DOHH2 (cell line): ENCODE measurements at regions not wholly inside any gene's neighbourhood (a gene's known extent, or its start where the extent isn't known, plus 50 kb on each side); places are given as distances from the start of the nearest gene placed in this dataset.

ENCODE experiments used
- H3F3A ChIP-seq: fragments of 200-600 bp; sonication (generic), shearing (Covaris generic); 2 replicates; pipeline ENCODE4 v1.6.0; 2016; ENCODE audit warnings: antibody characterized with exemption, mild to moderate bottlenecking; ENCODE audit not compliant: control insufficient read depth, insufficient read depth
- H3K27ac ChIP-seq: fragments of 200-600 bp; sonication (generic); 2 replicates; pipeline ENCODE4 v1.5.1; 2014; ENCODE audit warnings: low read depth, mild to moderate bottlenecking, low read length, moderate library complexity
- H3K27me3 ChIP-seq: fragments of 200-600 bp; sonication (generic); 2 replicates; pipeline ENCODE4 v1.6.1; 2014; ENCODE audit warnings: mild to moderate bottlenecking, low read length, mixed read lengths; ENCODE audit not compliant: control insufficient read depth
- H3K36me3 ChIP-seq: fragments of 200-600 bp; sonication (generic); 2 replicates; pipeline ENCODE4 v1.6.1; 2014; ENCODE audit warnings: mild to moderate bottlenecking, low read length, moderate library complexity, mixed read lengths; ENCODE audit not compliant: control insufficient read depth
- H3K4me1 ChIP-seq: fragments of 200-600 bp; sonication (generic); 2 replicates; pipeline ENCODE4 v1.6.1; 2014; ENCODE audit warnings: mild to moderate bottlenecking, low read length, mixed read lengths; ENCODE audit not compliant: control insufficient read depth
- H3K4me2 ChIP-seq: fragments of 200-600 bp; sonication (generic); 2 replicates; pipeline ENCODE4 v1.6.0; 2014; ENCODE audit warnings: mild to moderate bottlenecking, low read length, moderate library complexity
- H3K4me3 ChIP-seq: fragments of 200-600 bp; sonication (generic); 2 replicates; pipeline ENCODE4 v1.5.1; 2014; ENCODE audit warnings: mild to moderate bottlenecking, low read length, mixed read lengths
- H3K79me2 ChIP-seq: fragments of 200-600 bp; sonication (generic); 2 replicates; pipeline ENCODE4 v1.6.1; 2014; ENCODE audit warnings: mild to moderate bottlenecking, low read length, mixed read lengths; ENCODE audit not compliant: control insufficient read depth
- H3K9me2 ChIP-seq: fragments of 200-600 bp; sonication (generic); replicated peaks from 2 replicates; pipeline ENCODE4 v1.6.1; 2014; ENCODE audit warnings: mild to moderate bottlenecking, low read length, mixed read lengths; ENCODE audit not compliant: control insufficient read depth
- H3K9me3 ChIP-seq: fragments of 200-600 bp; sonication (generic); 2 replicates; pipeline ENCODE4 v1.6.1; 2014; ENCODE audit warnings: antibody characterized with exemption, low read length, mixed read lengths; ENCODE audit not compliant: control insufficient read depth, insufficient read depth
- H4K20me1 ChIP-seq: fragments of 200-600 bp; sonication (generic); 2 replicates; pipeline ENCODE4 v1.6.0; 2014; ENCODE audit warnings: low read depth, mild to moderate bottlenecking, antibody characterized with exemption, low read length, moderate library complexity; ENCODE audit not compliant: control insufficient read depth, insufficient read depth
- EZH2phosphoT487 ChIP-seq: fragments of 200-600 bp; sonication (generic); IDR thresholded peaks from 2 replicates; pipeline ENCODE4 v1.6.1; 2017; ENCODE audit warnings: borderline replicate concordance, mild to moderate bottlenecking, antibody characterized with exemption, low read length, moderate library complexity, mixed read lengths
- TF ChIP-seq, protein P1 (sequence below): fragments of 200-600 bp; sonication (generic); IDR thresholded peaks from one replicate; pipeline ENCODE4 v1.5.1; 2014; ENCODE audit warnings: antibody characterized with exemption, mild to moderate bottlenecking, low read depth, low read length; ENCODE audit not compliant: poor library complexity, severe bottlenecking

DNA sequence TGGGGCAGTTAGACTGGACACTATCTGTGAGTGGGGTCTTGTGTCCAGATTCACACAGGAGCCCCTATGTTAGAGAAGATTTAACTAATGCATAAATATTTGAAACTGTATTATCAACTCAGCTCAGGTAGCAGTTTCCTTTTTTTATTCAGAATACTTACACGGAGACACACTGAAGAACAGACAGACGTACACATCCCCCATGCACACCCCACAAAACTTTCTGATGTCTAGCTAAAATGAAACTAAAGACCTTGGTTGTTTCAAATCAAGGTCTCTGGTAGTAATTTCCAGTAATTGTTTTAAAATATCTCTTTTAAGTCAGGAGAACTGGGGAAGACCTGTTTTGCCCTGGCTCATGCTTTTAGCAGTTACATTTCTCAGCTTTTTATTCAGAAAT is 55.7 kb upstream of the PRKCQ start:
- Histone ChIP-seq H3K36me3 (no peaks in the 10 kb centered on the region), H3K27me3 (peaks cover 12% of the 10 kb centered on the region), H3K79me2 (no peaks in the 10 kb centered on the region), H4K20me1 (no peaks in the 10 kb centered on the region), H3K4me3 (no peak overlapping the region), H3K4me1 (no peaks in the 10 kb centered on the region), H3K27ac (no peak overlapping the region), H3K9me3 (no peaks in the 10 kb centered on the region), H3K9me2 (no peaks in the 10 kb centered on the region), H3F3A (no peaks in the 10 kb centered on the region), H3K4me2 (no peak overlapping the region)
- TF ChIP-seq, protein P1, sequence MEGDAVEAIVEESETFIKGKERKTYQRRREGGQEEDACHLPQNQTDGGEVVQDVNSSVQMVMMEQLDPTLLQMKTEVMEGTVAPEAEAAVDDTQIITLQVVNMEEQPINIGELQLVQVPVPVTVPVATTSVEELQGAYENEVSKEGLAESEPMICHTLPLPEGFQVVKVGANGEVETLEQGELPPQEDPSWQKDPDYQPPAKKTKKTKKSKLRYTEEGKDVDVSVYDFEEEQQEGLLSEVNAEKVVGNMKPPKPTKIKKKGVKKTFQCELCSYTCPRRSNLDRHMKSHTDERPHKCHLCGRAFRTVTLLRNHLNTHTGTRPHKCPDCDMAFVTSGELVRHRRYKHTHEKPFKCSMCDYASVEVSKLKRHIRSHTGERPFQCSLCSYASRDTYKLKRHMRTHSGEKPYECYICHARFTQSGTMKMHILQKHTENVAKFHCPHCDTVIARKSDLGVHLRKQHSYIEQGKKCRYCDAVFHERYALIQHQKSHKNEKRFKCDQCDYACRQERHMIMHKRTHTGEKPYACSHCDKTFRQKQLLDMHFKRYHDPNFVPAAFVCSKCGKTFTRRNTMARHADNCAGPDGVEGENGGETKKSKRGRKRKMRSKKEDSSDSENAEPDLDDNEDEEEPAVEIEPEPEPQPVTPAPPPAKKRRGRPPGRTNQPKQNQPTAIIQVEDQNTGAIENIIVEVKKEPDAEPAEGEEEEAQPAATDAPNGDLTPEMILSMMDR = no peak
- no peak for TF ChIP-seq EZH2phosphoT487
